Neural crest cell (in vitro differentiated cells): ENCODE measurements at regions not wholly inside any gene's neighbourhood (a gene's known extent, or its start where the extent isn't known, plus 50 kb on each side); places are given as distances from the start of the nearest gene placed in this dataset.

Experiments used
- DNase-seq: peaks from one replicate; pipeline ENCODE4 v3.0.0; 2021; ENCODE audit warnings: low read depth, mixed read lengths, low spot score
- H3K27ac Mint-ChIP-seq: one replicate; pipeline ENCODE4 v1.8.0; 2021; ENCODE audit warnings: mild to moderate bottlenecking, mixed read lengths; ENCODE audit not compliant: unreplicated experiment
- H3K27me3 Mint-ChIP-seq: 2 replicates; pipeline ENCODE4 v1.8.0; 2021; ENCODE audit warnings: low read depth, mild to moderate bottlenecking, mixed read lengths
- H3K36me3 Mint-ChIP-seq: 2 replicates; pipeline ENCODE4 v1.8.0; 2021; ENCODE audit warnings: low read depth, mild to moderate bottlenecking, mixed read lengths
- H3K4me1 Mint-ChIP-seq: 2 replicates; pipeline ENCODE4 v1.8.0; 2021; ENCODE audit warnings: mixed read lengths
- H3K4me3 Mint-ChIP-seq: one replicate; pipeline ENCODE4 v1.8.0; 2021; ENCODE audit warnings: mild to moderate bottlenecking, mixed read lengths
- H3K9me3 Mint-ChIP-seq: 2 replicates; pipeline ENCODE4 v1.8.0; 2021; ENCODE audit warnings: mixed read lengths
- TF ChIP-seq, protein P1 (sequence below): fragments of 200-600 bp; sonication (generic); conservative IDR thresholded peaks from 2 replicates; pipeline ENCODE4 v1.5.0; 2021; ENCODE audit warnings: antibody characterized with exemption, mild to moderate bottlenecking

GRCh38 chr5:33067291-33067690, 356.2 kb downstream of the NPR3 start:
- H3K36me3 Mint-ChIP-seq: no peaks in the 10 kb centered on the region
- no peak overlapping the region for H3K4me3 Mint-ChIP-seq
- H3K4me1 Mint-ChIP-seq: no peaks in the 10 kb centered on the region
- DNase-seq: no peak
- H3K27ac Mint-ChIP-seq: no peak overlapping the region
- no peaks in the 10 kb centered on the region for H3K27me3 Mint-ChIP-seq
- no peaks in the 10 kb centered on the region for H3K9me3 Mint-ChIP-seq
- TF ChIP-seq, protein P1, sequence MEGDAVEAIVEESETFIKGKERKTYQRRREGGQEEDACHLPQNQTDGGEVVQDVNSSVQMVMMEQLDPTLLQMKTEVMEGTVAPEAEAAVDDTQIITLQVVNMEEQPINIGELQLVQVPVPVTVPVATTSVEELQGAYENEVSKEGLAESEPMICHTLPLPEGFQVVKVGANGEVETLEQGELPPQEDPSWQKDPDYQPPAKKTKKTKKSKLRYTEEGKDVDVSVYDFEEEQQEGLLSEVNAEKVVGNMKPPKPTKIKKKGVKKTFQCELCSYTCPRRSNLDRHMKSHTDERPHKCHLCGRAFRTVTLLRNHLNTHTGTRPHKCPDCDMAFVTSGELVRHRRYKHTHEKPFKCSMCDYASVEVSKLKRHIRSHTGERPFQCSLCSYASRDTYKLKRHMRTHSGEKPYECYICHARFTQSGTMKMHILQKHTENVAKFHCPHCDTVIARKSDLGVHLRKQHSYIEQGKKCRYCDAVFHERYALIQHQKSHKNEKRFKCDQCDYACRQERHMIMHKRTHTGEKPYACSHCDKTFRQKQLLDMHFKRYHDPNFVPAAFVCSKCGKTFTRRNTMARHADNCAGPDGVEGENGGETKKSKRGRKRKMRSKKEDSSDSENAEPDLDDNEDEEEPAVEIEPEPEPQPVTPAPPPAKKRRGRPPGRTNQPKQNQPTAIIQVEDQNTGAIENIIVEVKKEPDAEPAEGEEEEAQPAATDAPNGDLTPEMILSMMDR: no peak

DNA sequence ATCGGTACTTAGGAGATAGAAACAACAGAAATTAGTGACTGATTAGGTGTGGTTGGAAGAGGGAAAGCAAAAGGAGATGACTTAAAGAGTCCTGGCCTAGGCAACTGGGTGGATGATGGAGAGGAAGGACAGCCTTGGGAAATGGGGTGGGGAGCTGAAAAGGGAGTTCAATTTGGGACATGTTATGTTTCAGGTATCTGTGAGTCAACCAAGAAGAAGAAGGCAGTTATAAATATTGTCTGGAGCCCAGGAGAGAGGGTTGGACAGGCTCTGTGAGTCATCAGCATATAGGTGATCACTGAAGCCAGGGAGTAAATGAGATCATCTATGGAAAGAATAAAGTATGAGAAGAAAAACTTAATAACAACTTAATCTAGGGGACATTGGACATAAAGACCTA, 357.7 kb downstream of the NPR3 start:
- Mint-ChIP-seq H3K27me3 (no peaks in the 10 kb centered on the region), H3K27ac (no peak overlapping the region), H3K9me3 (no peaks in the 10 kb centered on the region), H3K4me3 (no peak overlapping the region), H3K36me3 (no peaks in the 10 kb centered on the region), H3K4me1 (no peaks in the 10 kb centered on the region)
- TF ChIP-seq, protein P1: no peak
- DNase-seq: no peak

DNA sequence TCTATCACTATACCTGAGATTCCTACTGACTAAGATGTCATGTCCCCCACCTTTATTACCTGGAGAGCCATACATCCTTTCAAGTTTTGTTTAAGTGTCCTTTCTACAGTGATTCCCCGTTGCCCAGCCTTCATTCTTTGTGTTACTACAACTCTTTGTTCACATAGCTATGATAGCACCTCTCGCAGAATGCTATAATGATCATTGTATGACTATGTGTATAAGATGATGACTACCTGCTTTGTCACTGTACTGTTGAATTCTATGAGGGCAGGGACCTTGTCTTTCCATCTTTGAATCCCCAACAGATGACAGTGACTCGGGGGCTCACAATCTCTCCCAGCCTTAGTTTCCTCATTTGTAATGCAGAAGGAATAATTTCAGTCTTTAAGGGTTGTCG, 361.2 kb downstream of the NPR3 start:
- Mint-ChIP-seq H3K9me3 (no peaks in the 10 kb centered on the region), H3K4me1 (no peaks in the 10 kb centered on the region), H3K36me3 (no peaks in the 10 kb centered on the region), H3K27ac (no peak overlapping the region), H3K4me3 (no peak overlapping the region), H3K27me3 (no peaks in the 10 kb centered on the region)
- DNase-seq: no peak
- TF ChIP-seq, protein P1: no peak

DNA sequence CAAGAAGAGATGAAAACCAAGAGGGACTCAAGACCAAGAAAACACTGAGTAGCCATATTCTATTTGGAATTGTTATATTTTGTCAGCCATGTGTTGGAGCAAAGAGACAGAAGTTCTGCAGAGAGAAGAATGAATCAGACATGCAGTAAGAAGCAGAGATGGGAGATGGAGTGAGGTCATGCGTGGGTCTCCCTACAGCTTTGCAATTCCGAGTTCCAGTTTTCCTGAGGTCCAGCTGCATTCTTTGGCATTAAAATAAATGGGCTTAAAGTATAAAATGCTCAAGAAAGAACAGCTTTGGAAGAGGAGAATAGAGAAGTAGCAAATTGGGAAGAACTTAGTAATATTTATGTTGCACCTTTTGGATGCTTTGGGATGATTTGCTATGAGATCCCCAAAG, 361.6 kb downstream of the NPR3 start:
- no peak for DNase-seq
- no peaks in the 10 kb centered on the region for H3K27me3 Mint-ChIP-seq
- no peaks in the 10 kb centered on the region for H3K4me1 Mint-ChIP-seq
- no peaks in the 10 kb centered on the region for H3K9me3 Mint-ChIP-seq
- H3K36me3 Mint-ChIP-seq: no peaks in the 10 kb centered on the region
- no peak overlapping the region for H3K4me3 Mint-ChIP-seq
- no peak overlapping the region for H3K27ac Mint-ChIP-seq
- TF ChIP-seq, protein P1: no peak

DNA sequence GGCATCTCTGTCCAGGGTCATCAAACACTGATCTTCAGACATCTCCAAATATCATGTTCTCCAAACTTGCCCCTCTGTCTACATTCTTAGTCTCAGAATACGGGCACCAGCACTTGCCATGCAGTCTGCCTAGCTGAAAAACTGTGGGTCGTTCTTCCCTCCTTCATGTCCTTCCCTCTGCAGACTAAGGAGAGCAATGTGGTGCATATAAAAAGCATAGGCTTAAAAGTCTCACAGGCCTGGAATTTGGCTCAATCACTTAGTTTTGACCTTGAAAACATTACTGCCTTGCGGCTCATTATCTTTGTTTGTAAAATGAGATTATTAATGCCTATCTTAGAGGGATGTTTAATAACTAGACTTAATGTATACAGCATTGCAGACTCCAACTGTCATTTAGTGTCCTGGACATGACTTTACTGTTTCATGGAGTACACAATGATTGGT, 362.8 kb downstream of the NPR3 start:
- Mint-ChIP-seq H3K27me3 (no peaks in the 10 kb centered on the region), H3K9me3 (no peaks in the 10 kb centered on the region), H3K36me3 (no peaks in the 10 kb centered on the region), H3K4me3 (no peak overlapping the region), H3K4me1 (no peaks in the 10 kb centered on the region), H3K27ac (no peak overlapping the region)
- no peak for DNase-seq
- TF ChIP-seq, protein P1: no peak

- DNase-seq: no peak
- H3K9me3 Mint-ChIP-seq: no peaks in the 10 kb centered on the region
- no peak overlapping the region for H3K27ac Mint-ChIP-seq
- no peaks in the 10 kb centered on the region for H3K36me3 Mint-ChIP-seq
- TF ChIP-seq, protein P1: no peak
- no peaks in the 10 kb centered on the region for H3K4me1 Mint-ChIP-seq
- no peak overlapping the region for H3K4me3 Mint-ChIP-seq
- H3K27me3 Mint-ChIP-seq: no peaks in the 10 kb centered on the region
Measured at GRCh38 chr5:33074548-33074947, 363.4 kb downstream of the NPR3 start.
